K562 (cell line): ENCODE measurements at regions not wholly inside any gene's neighbourhood (a gene's known extent, or its start where the extent isn't known, plus 50 kb on each side); places are given as distances from the start of the nearest gene placed in this dataset.
"Not testable (repeated sequence)": the region's sequence is repeated elsewhere in the genome, so short reads cannot be mapped to it uniquely, and the experiment has no call there.

Experiments
- CAMTA2 ChIP-seq: fragments of 250-450 bp; sonication (Bioruptor Pico); conservative IDR thresholded peaks from 2 replicates; pipeline ENCODE4 v1.5.1; 2022
- KDM2B ChIP-seq: fragments of 250-450 bp; sonication (Bioruptor Pico); IDR thresholded peaks from 2 replicates; pipeline ENCODE4 v1.8.0; 2021; ENCODE audit warnings: mild to moderate bottlenecking, moderate library complexity
- KLF1 ChIP-seq: fragments of 450-650 bp; IDR thresholded peaks from 2 replicates; pipeline ENCODE4 v1.6.1; 2016; ENCODE audit warnings: missing genetic modification characterization, missing compliant biosample characterization
- PCBP1 ChIP-seq: fragments of 200-400 bp; formaldehyde crosslinking; IDR thresholded peaks from 2 replicates; pipeline ENCODE4 v1.6.1; 2018; ENCODE audit warnings: mild to moderate bottlenecking, low read depth, low read length; ENCODE audit not compliant: poor library complexity, severe bottlenecking
- SMC3 ChIP-seq: conservative IDR thresholded peaks from 2 replicates; pipeline ENCODE4 v1.6.1; 2011; ENCODE audit warnings: low read depth, low read length, improper control_type of control experiment; ENCODE audit not compliant: insufficient read depth
- SREBF1 ChIP-seq: fragments of 150-350 bp; IDR thresholded peaks from 2 replicates; pipeline ENCODE4 v1.6.1; 2014; ENCODE audit warnings: antibody characterized with exemption, low read depth, low read length, borderline replicate concordance
- ZNF263 ChIP-seq: sonication (generic); formaldehyde crosslinking; IDR thresholded peaks from 2 replicates; pipeline ENCODE4 v1.8.0; 2022; ENCODE audit warnings: mild to moderate bottlenecking, missing genetic modification reagents, borderline replicate concordance

DNA sequence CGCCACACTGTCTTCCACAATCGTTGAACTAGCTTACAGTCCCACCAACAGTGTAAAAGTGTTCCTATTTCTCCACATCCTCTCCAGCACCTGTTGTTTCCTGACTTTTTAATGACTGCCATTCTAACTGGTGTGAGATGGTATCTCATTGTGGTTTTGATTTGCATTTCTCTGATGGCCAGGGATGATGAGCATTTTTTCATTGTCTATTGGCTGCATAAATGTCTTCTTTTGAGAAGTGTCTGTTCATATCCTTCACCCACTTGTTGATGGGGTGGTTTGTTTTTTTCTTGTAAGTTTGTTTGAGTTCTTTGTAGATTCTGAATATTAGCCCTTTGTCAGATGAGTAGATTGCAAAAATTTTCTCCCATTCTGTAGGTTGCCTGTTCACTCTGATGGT is 74.3 kb upstream of the RELN start:
- not testable (repeated sequence) for TF ChIP-seq KLF1 (tag); ZNF263 (CRISPR knock-in tag); KDM2B (CRISPR knock-in tag); CAMTA2; PCBP1; SMC3; SREBF1
